DOHH2 (cell line): ENCODE measurements at regions not wholly inside any gene's neighbourhood (a gene's known extent, or its start where the extent isn't known, plus 50 kb on each side); places are given as distances from the start of the nearest gene placed in this dataset.

Experiments
- EZH2phosphoT487 ChIP-seq: fragments of 200-600 bp; sonication (generic); IDR thresholded peaks from 2 replicates; pipeline ENCODE4 v1.6.1; 2017; ENCODE audit warnings: borderline replicate concordance, mild to moderate bottlenecking, antibody characterized with exemption, low read length, moderate library complexity, mixed read lengths
- TF ChIP-seq, protein P1 (sequence below): fragments of 200-600 bp; sonication (generic); IDR thresholded peaks from one replicate; pipeline ENCODE4 v1.5.1; 2014; ENCODE audit warnings: antibody characterized with exemption, mild to moderate bottlenecking, low read depth, low read length; ENCODE audit not compliant: poor library complexity, severe bottlenecking

DNA sequence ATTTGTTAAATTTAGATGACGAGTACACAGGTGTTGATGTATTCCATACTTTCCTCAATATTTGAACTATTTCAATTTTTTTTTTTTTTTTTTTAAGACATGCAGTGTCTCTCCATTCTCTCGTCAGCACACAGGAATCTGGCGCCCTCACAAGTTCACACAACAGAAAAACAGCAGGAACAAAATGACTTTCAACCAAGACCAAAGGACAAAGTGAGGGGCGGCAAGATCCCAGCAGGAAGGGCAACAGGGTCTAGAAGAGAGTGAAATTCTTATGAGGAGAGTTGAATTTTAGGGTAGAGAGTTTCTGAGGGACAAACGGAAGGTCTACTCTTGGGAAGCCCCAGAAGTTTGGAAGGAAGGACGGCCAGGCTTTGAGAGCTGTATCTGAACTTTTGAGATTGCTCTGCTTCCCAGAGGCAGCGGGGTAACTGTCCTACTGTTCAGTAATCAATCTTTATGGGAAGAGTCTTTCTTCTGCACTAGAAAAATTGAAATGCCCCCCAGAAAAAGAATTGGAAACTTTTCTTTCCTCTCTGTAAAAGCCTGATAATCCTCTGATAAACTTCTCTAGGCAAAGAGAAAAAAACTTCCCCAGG, 760.2 kb downstream of the RAB28 start:
- TF ChIP-seq, protein P1, sequence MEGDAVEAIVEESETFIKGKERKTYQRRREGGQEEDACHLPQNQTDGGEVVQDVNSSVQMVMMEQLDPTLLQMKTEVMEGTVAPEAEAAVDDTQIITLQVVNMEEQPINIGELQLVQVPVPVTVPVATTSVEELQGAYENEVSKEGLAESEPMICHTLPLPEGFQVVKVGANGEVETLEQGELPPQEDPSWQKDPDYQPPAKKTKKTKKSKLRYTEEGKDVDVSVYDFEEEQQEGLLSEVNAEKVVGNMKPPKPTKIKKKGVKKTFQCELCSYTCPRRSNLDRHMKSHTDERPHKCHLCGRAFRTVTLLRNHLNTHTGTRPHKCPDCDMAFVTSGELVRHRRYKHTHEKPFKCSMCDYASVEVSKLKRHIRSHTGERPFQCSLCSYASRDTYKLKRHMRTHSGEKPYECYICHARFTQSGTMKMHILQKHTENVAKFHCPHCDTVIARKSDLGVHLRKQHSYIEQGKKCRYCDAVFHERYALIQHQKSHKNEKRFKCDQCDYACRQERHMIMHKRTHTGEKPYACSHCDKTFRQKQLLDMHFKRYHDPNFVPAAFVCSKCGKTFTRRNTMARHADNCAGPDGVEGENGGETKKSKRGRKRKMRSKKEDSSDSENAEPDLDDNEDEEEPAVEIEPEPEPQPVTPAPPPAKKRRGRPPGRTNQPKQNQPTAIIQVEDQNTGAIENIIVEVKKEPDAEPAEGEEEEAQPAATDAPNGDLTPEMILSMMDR: no peak
- no peak for TF ChIP-seq EZH2phosphoT487
